ENCODE measurements at regions not wholly inside any gene's neighbourhood (a gene's known extent, or its start where the extent isn't known, plus 50 kb on each side); places are given as distances from the start of the nearest gene placed in this dataset.

DNA sequence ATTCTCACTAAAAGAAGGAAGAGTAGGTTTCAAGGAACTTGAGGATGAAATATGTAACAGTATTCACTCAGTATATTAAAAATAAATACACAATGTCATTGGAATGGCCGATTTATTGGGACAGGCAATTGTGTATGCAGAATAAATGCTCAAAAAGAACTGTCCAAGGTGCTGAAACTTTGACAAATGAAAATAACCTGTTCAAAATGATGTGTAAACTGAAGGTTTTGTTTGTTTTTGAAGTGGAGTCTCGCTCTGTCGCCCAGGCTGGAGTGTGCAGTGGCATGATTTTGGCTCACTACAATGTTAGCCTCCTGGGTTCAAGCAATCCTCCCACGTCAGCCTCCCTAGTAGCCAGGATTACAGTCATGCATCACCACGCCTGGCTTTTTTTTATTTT is 318.7 kb upstream of the RBFOX1 start:
- TF ChIP-seq CTCF (IDR thresholded peaks at IDR 0.05) (no peak), POLR2A (IDR thresholded peaks at IDR 0.05) (no peak)

Measured in heart left ventricle (tissue), 13 donors.